ENCODE measurements at regions not wholly inside any gene's neighbourhood (a gene's known extent, or its start where the extent isn't known, plus 50 kb on each side); places are given as distances from the start of the nearest gene placed in this dataset.
"Not testable (repeated sequence)": the region's sequence is repeated elsewhere in the genome, so short reads cannot be mapped to it uniquely, and the experiment has no call there.

DNA sequence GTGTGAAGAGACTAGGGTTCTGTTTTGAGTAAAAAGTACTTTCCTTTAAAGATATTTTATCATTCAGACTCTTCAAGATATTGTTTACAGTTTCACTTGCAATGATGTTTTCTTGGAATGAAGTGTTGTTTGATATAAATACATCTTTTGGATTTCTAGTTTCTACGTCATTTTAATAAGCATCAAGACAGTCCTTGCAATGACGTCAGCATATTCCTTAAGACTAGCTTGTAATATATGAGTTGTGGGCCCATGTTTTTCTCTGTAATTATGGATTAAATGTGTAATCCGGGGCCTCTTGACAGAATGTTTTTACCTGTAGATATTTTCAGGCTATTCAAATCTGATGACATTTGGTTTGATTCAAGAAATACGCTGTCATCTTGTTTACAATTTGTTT is 66.1 kb downstream of the RBMX2 start:
- intact Hi-C loops (cut with DNase I; ENCODE audit: low total_unique reads), result no loop called here
- DNase-seq (ENCODE audit: low spot score in 2 of 2), result no peak
- 67 to 85% methylated on average over 4 of the region's 4 CpGs for WGBS, 2 donors
- H3K4me3 ChIP-seq (ENCODE audit: low read depth, poor library complexity, severe bottlenecking), result no peak overlapping the region
- TF ChIP-seq POLR2A (IDR thresholded peaks at IDR 0.05), result no peak
- TF ChIP-seq, protein P1, sequence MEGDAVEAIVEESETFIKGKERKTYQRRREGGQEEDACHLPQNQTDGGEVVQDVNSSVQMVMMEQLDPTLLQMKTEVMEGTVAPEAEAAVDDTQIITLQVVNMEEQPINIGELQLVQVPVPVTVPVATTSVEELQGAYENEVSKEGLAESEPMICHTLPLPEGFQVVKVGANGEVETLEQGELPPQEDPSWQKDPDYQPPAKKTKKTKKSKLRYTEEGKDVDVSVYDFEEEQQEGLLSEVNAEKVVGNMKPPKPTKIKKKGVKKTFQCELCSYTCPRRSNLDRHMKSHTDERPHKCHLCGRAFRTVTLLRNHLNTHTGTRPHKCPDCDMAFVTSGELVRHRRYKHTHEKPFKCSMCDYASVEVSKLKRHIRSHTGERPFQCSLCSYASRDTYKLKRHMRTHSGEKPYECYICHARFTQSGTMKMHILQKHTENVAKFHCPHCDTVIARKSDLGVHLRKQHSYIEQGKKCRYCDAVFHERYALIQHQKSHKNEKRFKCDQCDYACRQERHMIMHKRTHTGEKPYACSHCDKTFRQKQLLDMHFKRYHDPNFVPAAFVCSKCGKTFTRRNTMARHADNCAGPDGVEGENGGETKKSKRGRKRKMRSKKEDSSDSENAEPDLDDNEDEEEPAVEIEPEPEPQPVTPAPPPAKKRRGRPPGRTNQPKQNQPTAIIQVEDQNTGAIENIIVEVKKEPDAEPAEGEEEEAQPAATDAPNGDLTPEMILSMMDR (IDR thresholded peaks at IDR 0.05), result no peak

DNA sequence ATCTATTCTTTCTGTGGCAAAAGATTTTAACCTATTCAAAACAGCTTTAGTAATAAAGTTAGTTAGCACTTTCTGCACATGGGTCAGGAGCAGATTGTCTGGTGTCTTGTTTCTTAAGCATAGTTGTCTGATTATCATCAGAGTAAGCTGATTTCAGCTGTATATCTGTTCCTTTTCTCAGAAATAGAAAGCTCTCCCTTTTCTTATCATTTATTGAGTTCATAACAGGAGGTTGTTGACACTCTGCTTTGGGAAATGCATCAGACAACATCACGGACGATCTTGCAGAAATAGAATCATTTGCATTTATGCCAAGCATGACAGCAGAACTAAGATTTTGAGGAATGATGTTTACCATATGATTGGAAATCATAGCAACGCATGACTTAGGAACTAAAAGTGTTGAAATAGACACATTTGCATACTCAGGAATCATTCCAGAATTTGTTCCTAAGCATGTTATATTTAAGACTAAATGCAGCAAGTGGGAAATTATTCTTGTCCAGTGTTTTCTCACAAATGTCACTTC is 66.7 kb downstream of the RBMX2 start:
- TF ChIP-seq POLR2A (IDR thresholded peaks at IDR 0.05), result no peak
- TF ChIP-seq, protein P1 (IDR thresholded peaks at IDR 0.05), result no peak
- DNase-seq (ENCODE audit: low spot score in 2 of 2), result no peak
- H3K4me3 ChIP-seq (ENCODE audit: low read depth, poor library complexity, severe bottlenecking), result no peak overlapping the region
- WGBS, 2 donors, result 47 to 59% methylated on average over 3 of the region's 3 CpGs
- intact Hi-C loops (cut with DNase I; ENCODE audit: low total_unique reads), result no loop called here

GRCh38 chrX:130482871-130483270 is 81.1 kb downstream of the RBMX2 start:
- TF ChIP-seq, protein P1 (IDR thresholded peaks at IDR 0.05), result no peak
- TF ChIP-seq POLR2A (IDR thresholded peaks at IDR 0.05), result no peak
- WGBS, 2 donors, result 61 to 87% methylated on average over 2 of the region's 2 CpGs
- no peak overlapping the region for H3K4me3 ChIP-seq (ENCODE audit: low read depth, poor library complexity, severe bottlenecking)
- intact Hi-C loops (cut with DNase I; ENCODE audit: low total_unique reads), result no loop called here
- DNase-seq (ENCODE audit: low spot score in 2 of 2), result no peak

DNA sequence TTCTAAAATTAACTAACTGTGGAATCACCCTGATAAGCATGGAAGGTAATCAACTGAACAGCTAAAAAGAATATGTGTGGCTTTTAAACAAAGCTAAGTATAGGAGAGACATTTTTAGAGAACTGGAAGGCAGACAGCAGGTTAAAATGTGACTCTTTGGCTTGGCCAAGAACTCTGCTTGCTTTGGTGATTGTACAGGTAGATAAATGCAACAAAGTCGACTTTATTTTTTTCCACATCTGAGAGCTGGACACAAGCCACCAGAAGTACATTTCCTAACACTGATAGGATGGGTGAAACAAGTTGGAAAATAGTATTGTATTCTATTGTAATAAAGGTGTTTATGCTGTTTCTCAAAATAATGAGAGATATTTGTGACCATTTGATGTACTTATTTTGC is 84.1 kb downstream of the RBMX2 start:
- 44 to 50% methylated on average over 1 of the region's 1 CpG for WGBS, 2 donors
- no peak for DNase-seq (ENCODE audit: low spot score in 2 of 2)
- no peak for TF ChIP-seq POLR2A (IDR thresholded peaks at IDR 0.05)
- TF ChIP-seq, protein P1 (IDR thresholded peaks at IDR 0.05), result no peak
- intact Hi-C loops (cut with DNase I; ENCODE audit: low total_unique reads), result no loop called here
- no peak overlapping the region for H3K4me3 ChIP-seq (ENCODE audit: low read depth, poor library complexity, severe bottlenecking)

- intact Hi-C loops (cut with DNase I; ENCODE audit: low total_unique reads); H3K4me3 ChIP-seq (ENCODE audit: low read depth, poor library complexity, severe bottlenecking); DNase-seq (ENCODE audit: low spot score in 2 of 2): not testable (repeated sequence)
- WGBS, 2 donors, result 88 to 90% methylated on average over 10 of the region's 10 CpGs
Observed at GRCh38 chrX:130495502-130495901, 93.7 kb downstream of the RBMX2 start.

DNA sequence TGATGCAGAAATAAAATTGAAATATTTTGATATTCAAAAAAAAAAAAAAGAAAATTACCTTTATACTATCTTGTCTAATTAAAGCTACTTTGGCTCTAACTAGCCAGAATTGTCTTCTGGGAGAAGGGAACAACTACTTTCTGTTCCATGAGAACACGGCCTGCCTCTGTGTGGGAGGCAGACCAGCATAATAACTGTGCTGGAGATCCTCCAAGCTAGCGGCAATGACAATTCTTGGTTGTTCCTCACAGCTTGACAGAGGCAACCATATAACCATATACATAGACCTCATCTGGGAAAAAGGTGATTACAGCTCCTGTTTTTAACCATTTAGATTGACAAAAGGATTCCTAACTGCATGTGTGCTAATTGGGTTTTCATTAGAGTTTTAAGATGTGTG is 95.7 kb downstream of the RBMX2 start:
- intact Hi-C loops (cut with DNase I; ENCODE audit: low total_unique reads), result no loop called here
- WGBS, 2 donors, result 35 to 38% methylated on average over 2 of the region's 2 CpGs
- no peak for DNase-seq (ENCODE audit: low spot score in 2 of 2)
- H3K4me3 ChIP-seq (ENCODE audit: low read depth, poor library complexity, severe bottlenecking), result no peak overlapping the region
- TF ChIP-seq POLR2A (IDR thresholded peaks at IDR 0.05), result no peak
- TF ChIP-seq, protein P1 (IDR thresholded peaks at IDR 0.05), result no peak
